OCI-LY3 (cell line): ENCODE measurements at regions not wholly inside any gene's neighbourhood (a gene's known extent, or its start where the extent isn't known, plus 50 kb on each side); places are given as distances from the start of the nearest gene placed in this dataset.
"Not testable (repeated sequence)": the region's sequence is repeated elsewhere in the genome, so short reads cannot be mapped to it uniquely, and the experiment has no call there.

ENCODE experiments used
- H2AFZ ChIP-seq: fragments of 200-600, 300-600 bp; shearing (Covaris generic); 2 replicates; pipeline ENCODE4 v1.6.0; 2014; ENCODE audit warnings: antibody characterized with exemption, low read depth, low read length
- H3K27ac ChIP-seq: fragments of 200-600, 300-600 bp; sonication (generic); 2 replicates; pipeline ENCODE4 v1.5.1; 2014; ENCODE audit warnings: mild to moderate bottlenecking, low read length, moderate library complexity, mixed read lengths
- H3K27me3 ChIP-seq: fragments of 200-600, 300-600 bp; sonication (generic); 2 replicates; pipeline ENCODE4 v1.6.1; 2014; ENCODE audit warnings: low read depth, low read length, mixed read lengths
- H3K36me3 ChIP-seq: fragments of 200-600, 300-600 bp; sonication (generic); replicated peaks from 2 replicates; pipeline ENCODE3; 2014; ENCODE audit warnings: low read depth, low read length, mixed read lengths
- H3K4me1 ChIP-seq: fragments of 300-600, 200-600 bp; sonication (generic); 2 replicates; pipeline ENCODE4 v1.6.1; 2014; ENCODE audit warnings: low read length, mixed read lengths
- H3K4me2 ChIP-seq: fragments of 200-600, 300-600 bp; sonication (generic); 2 replicates; pipeline ENCODE4 v1.6.1; 2014; ENCODE audit warnings: low read length, mixed read lengths
- H3K4me3 ChIP-seq: fragments of 300-600, 200-600 bp; sonication (generic); 2 replicates; pipeline ENCODE4 v1.5.1; 2014; ENCODE audit warnings: antibody characterized with exemption, mild to moderate bottlenecking, low read length, moderate library complexity
- H3K79me2 ChIP-seq: fragments of 300-600, 200-600 bp; shearing (Covaris generic); 2 replicates; pipeline ENCODE4 v1.6.1; 2014; ENCODE audit warnings: mild to moderate bottlenecking, low read length, mixed read lengths
- H3K9ac ChIP-seq: fragments of 300-600, 200-600 bp; shearing (Covaris generic); 2 replicates; pipeline ENCODE4 v1.6.0; 2014; ENCODE audit warnings: mild to moderate bottlenecking, low read length, moderate library complexity
- H3K9me3 ChIP-seq: fragments of 200-600, 300-600 bp; shearing (Covaris generic); 2 replicates; pipeline ENCODE4 v1.6.1; 2014; ENCODE audit warnings: low read length, mixed read lengths; ENCODE audit not compliant: insufficient read depth
- H4K20me1 ChIP-seq: fragments of 200-600, 300-600 bp; sonication (generic); 2 replicates; pipeline ENCODE4 v1.6.1; 2016; ENCODE audit warnings: low read length, mixed read lengths; ENCODE audit not compliant: insufficient read depth
- EZH2phosphoT487 ChIP-seq: fragments of 200-600 bp; shearing (Covaris generic); IDR thresholded peaks from 2 replicates; pipeline ENCODE4 v1.6.1; 2018; ENCODE audit warnings: antibody characterized with exemption, mixed run types, low read depth
- TF ChIP-seq, protein P1 (sequence below): fragments of 200-600, 300-600 bp; sonication (generic); IDR thresholded peaks from 2 replicates; pipeline ENCODE4 v1.5.1; 2014; ENCODE audit warnings: antibody characterized with exemption, low read length, low read depth

GRCh38 chr1:219413536-219413935 lies 199.4 kb downstream of the ZC3H11B start:
- no peaks in the 10 kb centered on the region for H3K27me3 ChIP-seq
- TF ChIP-seq EZH2phosphoT487 = no peak
- TF ChIP-seq, protein P1, sequence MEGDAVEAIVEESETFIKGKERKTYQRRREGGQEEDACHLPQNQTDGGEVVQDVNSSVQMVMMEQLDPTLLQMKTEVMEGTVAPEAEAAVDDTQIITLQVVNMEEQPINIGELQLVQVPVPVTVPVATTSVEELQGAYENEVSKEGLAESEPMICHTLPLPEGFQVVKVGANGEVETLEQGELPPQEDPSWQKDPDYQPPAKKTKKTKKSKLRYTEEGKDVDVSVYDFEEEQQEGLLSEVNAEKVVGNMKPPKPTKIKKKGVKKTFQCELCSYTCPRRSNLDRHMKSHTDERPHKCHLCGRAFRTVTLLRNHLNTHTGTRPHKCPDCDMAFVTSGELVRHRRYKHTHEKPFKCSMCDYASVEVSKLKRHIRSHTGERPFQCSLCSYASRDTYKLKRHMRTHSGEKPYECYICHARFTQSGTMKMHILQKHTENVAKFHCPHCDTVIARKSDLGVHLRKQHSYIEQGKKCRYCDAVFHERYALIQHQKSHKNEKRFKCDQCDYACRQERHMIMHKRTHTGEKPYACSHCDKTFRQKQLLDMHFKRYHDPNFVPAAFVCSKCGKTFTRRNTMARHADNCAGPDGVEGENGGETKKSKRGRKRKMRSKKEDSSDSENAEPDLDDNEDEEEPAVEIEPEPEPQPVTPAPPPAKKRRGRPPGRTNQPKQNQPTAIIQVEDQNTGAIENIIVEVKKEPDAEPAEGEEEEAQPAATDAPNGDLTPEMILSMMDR = no peak
- no peak overlapping the region for H3K4me2 ChIP-seq
- no peaks in the 10 kb centered on the region for H4K20me1 ChIP-seq
- no peaks in the 10 kb centered on the region for H3K4me1 ChIP-seq
- no peak overlapping the region for H3K27ac ChIP-seq
- no peaks in the 10 kb centered on the region for H3K79me2 ChIP-seq
- no peaks in the 10 kb centered on the region for H3K9me3 ChIP-seq
- no peak overlapping the region for H3K4me3 ChIP-seq
- no peaks in the 10 kb centered on the region for H3K36me3 ChIP-seq
- no peak overlapping the region for H2AFZ ChIP-seq
- H3K9ac ChIP-seq = no peak overlapping the region

GRCh38 chr1:219412772-219413171 lies 200.1 kb downstream of the ZC3H11B start:
- Histone ChIP-seq H4K20me1 (no peaks in the 10 kb centered on the region), H3K4me3 (no peak overlapping the region), H2AFZ (no peak overlapping the region), H3K4me2 (no peak overlapping the region), H3K36me3 (no peaks in the 10 kb centered on the region), H3K79me2 (no peaks in the 10 kb centered on the region), H3K9me3 (no peaks in the 10 kb centered on the region), H3K27ac (no peak overlapping the region), H3K4me1 (no peaks in the 10 kb centered on the region), H3K27me3 (no peaks in the 10 kb centered on the region), H3K9ac (no peak overlapping the region)
- TF ChIP-seq, protein P1 = no peak
- TF ChIP-seq EZH2phosphoT487 = no peak

- not testable (repeated sequence) for H4K20me1 ChIP-seq, H3K27ac ChIP-seq, H3K79me2 ChIP-seq, H3K4me2 ChIP-seq, H3K4me3 ChIP-seq, H3K9me3 ChIP-seq, H3K4me1 ChIP-seq, H3K36me3 ChIP-seq, H3K27me3 ChIP-seq, H2AFZ ChIP-seq, H3K9ac ChIP-seq
These were observed 202.2 kb downstream of the ZC3H11B start for GRCh38 chr1:219410721-219411120.

DNA sequence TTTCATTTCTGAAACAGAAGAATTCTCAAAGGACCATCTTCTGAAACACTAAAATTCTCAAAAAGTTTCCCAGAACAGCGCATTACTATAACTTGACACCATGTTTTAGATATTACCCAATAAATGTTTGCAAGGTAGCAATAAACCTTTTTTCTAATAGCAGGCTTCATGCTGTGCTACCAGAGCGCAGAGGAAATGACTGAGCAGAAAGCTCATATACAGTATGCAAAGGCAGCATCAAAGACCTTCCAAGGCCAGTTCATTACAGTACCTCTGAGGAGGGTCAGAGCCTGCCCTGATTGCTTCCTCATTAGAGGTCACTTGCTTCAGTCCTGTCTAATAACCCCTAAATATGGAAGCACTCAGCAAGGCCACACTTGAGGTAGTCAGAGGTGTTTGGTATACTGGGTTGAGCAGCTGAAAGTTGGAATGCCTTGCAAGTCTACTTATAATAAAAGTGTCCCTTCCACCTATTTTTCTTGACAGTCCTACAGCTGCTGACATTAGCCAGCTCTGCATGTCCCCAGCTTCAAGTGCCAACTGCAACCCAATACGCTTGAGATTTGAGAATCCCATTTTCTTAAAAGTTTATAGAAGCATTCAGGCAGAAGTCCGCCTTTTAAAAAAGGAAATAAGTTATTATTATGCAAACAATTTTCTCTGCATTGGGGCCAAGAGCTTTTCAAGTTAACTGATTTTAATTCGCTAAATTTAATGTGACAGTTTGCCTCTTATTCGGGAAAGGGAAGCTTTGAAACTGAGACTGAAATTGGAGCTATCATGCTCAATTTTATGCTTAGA lies 207.2 kb downstream of the ZC3H11B start:
- Histone ChIP-seq H2AFZ (no peak overlapping the region), H3K4me2 (no peak overlapping the region)

More for the DNA sequence above, 207.2 kb downstream of the ZC3H11B start:
- H3K27me3 ChIP-seq = no peaks in the 10 kb centered on the region
- H3K36me3 ChIP-seq = no peaks in the 10 kb centered on the region
- no peak overlapping the region for H3K27ac ChIP-seq
- H3K4me3 ChIP-seq = no peak overlapping the region
- H3K79me2 ChIP-seq = no peaks in the 10 kb centered on the region
- H3K9me3 ChIP-seq = no peaks in the 10 kb centered on the region
- no peaks in the 10 kb centered on the region for H3K4me1 ChIP-seq
- TF ChIP-seq, protein P1 = no peak
- no peak for TF ChIP-seq EZH2phosphoT487
- H3K9ac ChIP-seq = no peak overlapping the region
- H4K20me1 ChIP-seq = no peaks in the 10 kb centered on the region
